ENCODE measurements at regions not wholly inside any gene's neighbourhood (a gene's known extent, or its start where the extent isn't known, plus 50 kb on each side); places are given as distances from the start of the nearest gene placed in this dataset.

GRCh38 chr11:81340225-81340624, 1393.4 kb downstream of the FAM181B start:
- ChIA-PET CTCF (ENCODE audit: low intra/inter-chr PET ratio, low total read pairs) (no interaction called here), POLR2A (no interaction called here)
- Histone ChIP-seq H3K27ac (ENCODE audit: extremely low read length, insufficient read depth, low read length) (no peak overlapping the region), H3K9me3 (ENCODE audit: low read length) (no peaks in the 10 kb centered on the region), H3K79me2 (ENCODE audit: insufficient read depth, low read length) (no peaks in the 10 kb centered on the region), H3K36me3 (replicated peaks in 1 of 2; ENCODE audit: control insufficient read depth in 1 of 2, insufficient read depth in 2 of 2, low read length in 2 of 2) (no peaks in the 10 kb centered on the region), H3K9ac (ENCODE audit: insufficient read depth, low read depth, low read length) (no peak overlapping the region), H3K4me2 (ENCODE audit: low read depth, low read length) (no peak overlapping the region), H4K20me1 (ENCODE audit: insufficient read depth, low read length) (no peaks in the 10 kb centered on the region), H3K4me3 (replicated peaks in 1 of 3; ENCODE audit: insufficient read depth in 1 of 3, low read depth in 2 of 3, low read length in 3 of 3) (no peak overlapping the region), H3K27me3 (ENCODE audit: control insufficient read depth in 1 of 2, insufficient read depth in 2 of 2, low read length in 2 of 2) (no peaks in the 10 kb centered on the region), H3K4me1 (ENCODE audit: insufficient read depth, low read length) (no peaks in the 10 kb centered on the region), H2AFZ (ENCODE audit: low read length) (no peak overlapping the region)
- intact Hi-C loops (cut with micrococcal nuclease; ENCODE audit: unreplicated experiment), result no loop called here
- no TSS peak for BruUV-seq (replicated peaks)
- in situ Hi-C loops (cut with HindIII; ENCODE audit: extremely low pct_ligation_motif_present, low pct_unique_long_range_greater_than_20kb), result no loop called here
- ATAC-seq, result no peak
- DNase-seq (ENCODE audit: low spot score), result no peak
- WGBS (ENCODE audit: low lambda C conversion rate), result 14% methylated on average over 1 of the region's 1 CpG
- no peak for FAIRE-seq
- TF ChIP-seq SPEN (CRISPR knock-in tag; IDR thresholded peaks at IDR 0.05; ENCODE audit: low read depth), result no peak
- no peak for TF ChIP-seq ATM (IDR thresholded peaks at IDR 0.05; ENCODE audit: borderline replicate concordance)
- TF ChIP-seq ESRRA (CRISPR knock-in tag; IDR thresholded peaks at IDR 0.05; ENCODE audit: low read depth), result no peak
- no peak for TF ChIP-seq BCLAF1 (IDR thresholded peaks at IDR 0.05)
- TF ChIP-seq ZNF816 (CRISPR knock-in tag; IDR thresholded peaks at IDR 0.05; ENCODE audit: borderline replicate concordance), result no peak
- TF ChIP-seq ZNF597 (CRISPR knock-in tag; IDR thresholded peaks at IDR 0.05), result no peak
- TF ChIP-seq SOX6 (IDR thresholded peaks at IDR 0.05), result no peak
- TF ChIP-seq SOX6 (CRISPR knock-in tag; IDR thresholded peaks at IDR 0.05), result no peak
- no peak for TF ChIP-seq ISX (CRISPR knock-in tag; conservative IDR thresholded peaks at IDR 0.05)
- no peak for TF ChIP-seq ZNF30 (CRISPR knock-in tag; IDR thresholded peaks at IDR 0.05)
